H1 (cell line): ENCODE measurements at regions not wholly inside any gene's neighbourhood (a gene's known extent, or its start where the extent isn't known, plus 50 kb on each side); places are given as distances from the start of the nearest gene placed in this dataset.

Source experiments
- TF ChIP-seq, protein P1 (sequence below): fragments of 300-600 bp; sonication (generic); IDR thresholded peaks from 2 replicates; pipeline ENCODE4 v1.7.1; 2012; ENCODE audit warnings: low read length, moderate library complexity, mild to moderate bottlenecking, inconsistent platforms; ENCODE audit not compliant: insufficient replicate concordance

DNA sequence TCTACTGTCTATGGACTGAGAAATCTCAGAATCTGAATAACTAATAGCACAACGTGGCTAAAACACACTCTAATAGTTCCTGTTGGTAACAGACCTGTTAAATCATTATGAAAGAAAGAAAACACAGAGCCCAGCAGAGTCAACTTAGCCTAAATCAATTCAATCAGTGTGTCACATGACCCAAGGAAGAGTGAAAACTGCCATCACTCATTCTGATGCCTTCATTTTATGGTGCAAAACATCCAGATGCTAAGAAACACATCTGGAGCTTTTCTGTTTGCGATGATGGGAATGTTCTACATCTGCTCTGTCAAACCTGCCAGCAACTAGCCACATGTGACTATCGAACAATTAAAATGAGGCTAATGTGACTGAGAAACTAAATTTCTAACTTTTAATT is 295.7 kb upstream of the TRIB2 start (continued):
- TF ChIP-seq, protein P1, sequence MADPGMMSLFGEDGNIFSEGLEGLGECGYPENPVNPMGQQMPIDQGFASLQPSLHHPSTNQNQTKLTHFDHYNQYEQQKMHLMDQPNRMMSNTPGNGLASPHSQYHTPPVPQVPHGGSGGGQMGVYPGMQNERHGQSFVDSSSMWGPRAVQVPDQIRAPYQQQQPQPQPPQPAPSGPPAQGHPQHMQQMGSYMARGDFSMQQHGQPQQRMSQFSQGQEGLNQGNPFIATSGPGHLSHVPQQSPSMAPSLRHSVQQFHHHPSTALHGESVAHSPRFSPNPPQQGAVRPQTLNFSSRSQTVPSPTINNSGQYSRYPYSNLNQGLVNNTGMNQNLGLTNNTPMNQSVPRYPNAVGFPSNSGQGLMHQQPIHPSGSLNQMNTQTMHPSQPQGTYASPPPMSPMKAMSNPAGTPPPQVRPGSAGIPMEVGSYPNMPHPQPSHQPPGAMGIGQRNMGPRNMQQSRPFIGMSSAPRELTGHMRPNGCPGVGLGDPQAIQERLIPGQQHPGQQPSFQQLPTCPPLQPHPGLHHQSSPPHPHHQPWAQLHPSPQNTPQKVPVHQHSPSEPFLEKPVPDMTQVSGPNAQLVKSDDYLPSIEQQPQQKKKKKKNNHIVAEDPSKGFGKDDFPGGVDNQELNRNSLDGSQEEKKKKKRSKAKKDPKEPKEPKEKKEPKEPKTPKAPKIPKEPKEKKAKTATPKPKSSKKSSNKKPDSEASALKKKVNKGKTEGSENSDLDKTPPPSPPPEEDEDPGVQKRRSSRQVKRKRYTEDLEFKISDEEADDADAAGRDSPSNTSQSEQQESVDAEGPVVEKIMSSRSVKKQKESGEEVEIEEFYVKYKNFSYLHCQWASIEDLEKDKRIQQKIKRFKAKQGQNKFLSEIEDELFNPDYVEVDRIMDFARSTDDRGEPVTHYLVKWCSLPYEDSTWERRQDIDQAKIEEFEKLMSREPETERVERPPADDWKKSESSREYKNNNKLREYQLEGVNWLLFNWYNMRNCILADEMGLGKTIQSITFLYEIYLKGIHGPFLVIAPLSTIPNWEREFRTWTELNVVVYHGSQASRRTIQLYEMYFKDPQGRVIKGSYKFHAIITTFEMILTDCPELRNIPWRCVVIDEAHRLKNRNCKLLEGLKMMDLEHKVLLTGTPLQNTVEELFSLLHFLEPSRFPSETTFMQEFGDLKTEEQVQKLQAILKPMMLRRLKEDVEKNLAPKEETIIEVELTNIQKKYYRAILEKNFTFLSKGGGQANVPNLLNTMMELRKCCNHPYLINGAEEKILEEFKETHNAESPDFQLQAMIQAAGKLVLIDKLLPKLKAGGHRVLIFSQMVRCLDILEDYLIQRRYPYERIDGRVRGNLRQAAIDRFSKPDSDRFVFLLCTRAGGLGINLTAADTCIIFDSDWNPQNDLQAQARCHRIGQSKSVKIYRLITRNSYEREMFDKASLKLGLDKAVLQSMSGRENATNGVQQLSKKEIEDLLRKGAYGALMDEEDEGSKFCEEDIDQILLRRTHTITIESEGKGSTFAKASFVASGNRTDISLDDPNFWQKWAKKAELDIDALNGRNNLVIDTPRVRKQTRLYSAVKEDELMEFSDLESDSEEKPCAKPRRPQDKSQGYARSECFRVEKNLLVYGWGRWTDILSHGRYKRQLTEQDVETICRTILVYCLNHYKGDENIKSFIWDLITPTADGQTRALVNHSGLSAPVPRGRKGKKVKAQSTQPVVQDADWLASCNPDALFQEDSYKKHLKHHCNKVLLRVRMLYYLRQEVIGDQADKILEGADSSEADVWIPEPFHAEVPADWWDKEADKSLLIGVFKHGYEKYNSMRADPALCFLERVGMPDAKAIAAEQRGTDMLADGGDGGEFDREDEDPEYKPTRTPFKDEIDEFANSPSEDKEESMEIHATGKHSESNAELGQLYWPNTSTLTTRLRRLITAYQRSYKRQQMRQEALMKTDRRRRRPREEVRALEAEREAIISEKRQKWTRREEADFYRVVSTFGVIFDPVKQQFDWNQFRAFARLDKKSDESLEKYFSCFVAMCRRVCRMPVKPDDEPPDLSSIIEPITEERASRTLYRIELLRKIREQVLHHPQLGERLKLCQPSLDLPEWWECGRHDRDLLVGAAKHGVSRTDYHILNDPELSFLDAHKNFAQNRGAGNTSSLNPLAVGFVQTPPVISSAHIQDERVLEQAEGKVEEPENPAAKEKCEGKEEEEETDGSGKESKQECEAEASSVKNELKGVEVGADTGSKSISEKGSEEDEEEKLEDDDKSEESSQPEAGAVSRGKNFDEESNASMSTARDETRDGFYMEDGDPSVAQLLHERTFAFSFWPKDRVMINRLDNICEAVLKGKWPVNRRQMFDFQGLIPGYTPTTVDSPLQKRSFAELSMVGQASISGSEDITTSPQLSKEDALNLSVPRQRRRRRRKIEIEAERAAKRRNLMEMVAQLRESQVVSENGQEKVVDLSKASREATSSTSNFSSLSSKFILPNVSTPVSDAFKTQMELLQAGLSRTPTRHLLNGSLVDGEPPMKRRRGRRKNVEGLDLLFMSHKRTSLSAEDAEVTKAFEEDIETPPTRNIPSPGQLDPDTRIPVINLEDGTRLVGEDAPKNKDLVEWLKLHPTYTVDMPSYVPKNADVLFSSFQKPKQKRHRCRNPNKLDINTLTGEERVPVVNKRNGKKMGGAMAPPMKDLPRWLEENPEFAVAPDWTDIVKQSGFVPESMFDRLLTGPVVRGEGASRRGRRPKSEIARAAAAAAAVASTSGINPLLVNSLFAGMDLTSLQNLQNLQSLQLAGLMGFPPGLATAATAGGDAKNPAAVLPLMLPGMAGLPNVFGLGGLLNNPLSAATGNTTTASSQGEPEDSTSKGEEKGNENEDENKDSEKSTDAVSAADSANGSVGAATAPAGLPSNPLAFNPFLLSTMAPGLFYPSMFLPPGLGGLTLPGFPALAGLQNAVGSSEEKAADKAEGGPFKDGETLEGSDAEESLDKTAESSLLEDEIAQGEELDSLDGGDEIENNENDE: no peak
- TF ChIP-seq, all 59 proteins: peak for 0
